NCI-H128 (cell line): ENCODE measurements at regions not wholly inside any gene's neighbourhood (a gene's known extent, or its start where the extent isn't known, plus 50 kb on each side); places are given as distances from the start of the nearest gene placed in this dataset.
A peak's percentile ranks its signal among the peaks of the same experiment; 100 is the strongest.
"Not testable (repeated sequence)": the region's sequence is repeated elsewhere in the genome, so short reads cannot be mapped to it uniquely, and the experiment has no call there.

Experiments
- DNase-seq: peaks from one replicate; lab custom pipeline; 2025; ENCODE audit not compliant: unreplicated experiment; lab: John Stamatoyannopoulos, UW

- DNase-seq: no peak
Observed at GRCh38 chr11:15651033-15651432, 536.3 kb downstream of the INSC start.

- DNase-seq: no peak
Observed at GRCh38 chr11:15651816-15652215, 537.1 kb downstream of the INSC start.

- no peak for DNase-seq
Observed at GRCh38 chr11:15653191-15653710, 538.5 kb downstream of the INSC start.

- no peak for DNase-seq
Observed at GRCh38 chr11:15654451-15654850, 539.7 kb downstream of the INSC start.

- no peak for DNase-seq
Observed at GRCh38 chr11:15655552-15655951, 540.8 kb downstream of the INSC start.

- DNase-seq: no peak
Observed at GRCh38 chr11:15657264-15657663, 542.5 kb downstream of the INSC start.

GRCh38 chr11:15660496-15660895 lies 545.8 kb downstream of the INSC start:
- DNase-seq: no peak

- no peak for DNase-seq
Observed at GRCh38 chr11:15662285-15662684, 547.6 kb downstream of the INSC start.

GRCh38 chr11:15663777-15664218 lies 549.1 kb downstream of the INSC start:
- peak; percentile 74 for DNase-seq

GRCh38 chr11:15665368-15665871 lies 550.7 kb downstream of the INSC start:
- DNase-seq: no peak

GRCh38 chr11:15667127-15667725 lies 552.5 kb downstream of the INSC start:
- DNase-seq: no peak

- DNase-seq: no peak
Observed at GRCh38 chr11:15668718-15669117, 554.0 kb downstream of the INSC start.

- DNase-seq: no peak
Observed at GRCh38 chr11:15670520-15671070, 555.9 kb downstream of the INSC start.

GRCh38 chr11:15671216-15671615 lies 556.5 kb downstream of the INSC start:
- no peak for DNase-seq

- DNase-seq: no peak
Observed at GRCh38 chr11:15672825-15673224, 558.1 kb downstream of the INSC start.

- peak; percentile 40 for DNase-seq
Observed at GRCh38 chr11:15673408-15673831, 558.7 kb downstream of the INSC start.

GRCh38 chr11:15674756-15675155 lies 560.0 kb downstream of the INSC start:
- no peak for DNase-seq

GRCh38 chr11:15675683-15676082 lies 561.0 kb downstream of the INSC start:
- DNase-seq: no peak

- DNase-seq: no peak
Observed at GRCh38 chr11:15677181-15677580, 562.5 kb downstream of the INSC start.

GRCh38 chr11:15683528-15683927 lies 568.8 kb downstream of the INSC start:
- DNase-seq: no peak

- no peak for DNase-seq
Observed at GRCh38 chr11:15685306-15685705, 570.6 kb downstream of the INSC start.

GRCh38 chr11:15686259-15686658 lies 571.5 kb downstream of the INSC start:
- not testable (repeated sequence) for DNase-seq

- DNase-seq: no peak
Observed at GRCh38 chr11:15687342-15687741, 572.6 kb downstream of the INSC start.
